ENCODE measurements at regions not wholly inside any gene's neighbourhood (a gene's known extent, or its start where the extent isn't known, plus 50 kb on each side); places are given as distances from the start of the nearest gene placed in this dataset.

GRCh38 chr1:218069180-218069579 is 215.9 kb upstream of the RRP15 start:
- TF ChIP-seq JUND (IDR thresholded peaks at IDR 0.05) = no peak
- TF ChIP-seq CTCF (IDR thresholded peaks at IDR 0.05; ENCODE audit: low read depth, low read length, missing input control) = no peak
- no peak for TF ChIP-seq RXRA (IDR thresholded peaks at IDR 0.05)
- TF ChIP-seq SP1 (IDR thresholded peaks at IDR 0.05) = no peak
- TF ChIP-seq NR2F2 (IDR thresholded peaks at IDR 0.05) = no peak

All from liver (tissue), 3 donors.